Karpas-422 (cell line): ENCODE measurements at regions not wholly inside any gene's neighbourhood (a gene's known extent, or its start where the extent isn't known, plus 50 kb on each side); places are given as distances from the start of the nearest gene placed in this dataset.

ENCODE experiments used
- DNase-seq: peaks from one replicate; pipeline ENCODE4 v3.0.0-alpha.2; 2015
- H2AFZ ChIP-seq: fragments of 200-600 bp; sonication (generic); 2 replicates; pipeline ENCODE4 v1.6.1; 2014; ENCODE audit warnings: antibody characterized with exemption, low read length, mixed read lengths
- H3K27ac ChIP-seq: fragments of 200-600 bp; sonication (generic); 2 replicates; pipeline ENCODE4 v1.5.1; 2014; ENCODE audit warnings: mild to moderate bottlenecking, low read length, moderate library complexity
- H3K27me3 ChIP-seq: fragments of 200-600 bp; sonication (generic); 2 replicates; pipeline ENCODE4 v1.6.1; 2014; ENCODE audit warnings: low read length, mixed read lengths
- H3K36me3 ChIP-seq: fragments of 200-600 bp; sonication (generic); 2 replicates; pipeline ENCODE4 v1.6.1; 2014; ENCODE audit warnings: low read length, mixed read lengths; ENCODE audit not compliant: insufficient read depth
- H3K4me1 ChIP-seq: fragments of 200-600 bp; sonication (generic); 2 replicates; pipeline ENCODE4 v1.6.1; 2014; ENCODE audit warnings: mild to moderate bottlenecking, low read length, mixed read lengths
- H3K4me2 ChIP-seq: fragments of 200-600 bp; sonication (generic); 2 replicates; pipeline ENCODE4 v1.6.1; 2014; ENCODE audit warnings: low read length, low read depth, mild to moderate bottlenecking; ENCODE audit not compliant: poor library complexity, severe bottlenecking
- H3K4me3 ChIP-seq: fragments of 200-600 bp; sonication (generic); 2 replicates; pipeline ENCODE4 v1.5.1; 2014; ENCODE audit warnings: mild to moderate bottlenecking, antibody characterized with exemption, low read length, mixed read lengths
- H3K79me2 ChIP-seq: fragments of 200-600 bp; sonication (generic); 2 replicates; pipeline ENCODE4 v1.6.1; 2014; ENCODE audit warnings: mild to moderate bottlenecking, low read length, mixed read lengths
- H3K9ac ChIP-seq: fragments of 200-600 bp; sonication (generic); 2 replicates; pipeline ENCODE4 v1.6.0; 2014; ENCODE audit warnings: low read length
- H3K9me2 ChIP-seq: fragments of 200-600 bp; sonication (generic), shearing (Covaris generic); replicated peaks from 2 replicates; pipeline ENCODE4 v1.6.0; 2014; ENCODE audit warnings: mild to moderate bottlenecking, low read length, moderate library complexity; ENCODE audit not compliant: insufficient read depth
- H3K9me3 ChIP-seq: fragments of 300-700, 200-600 bp; sonication (generic); 2 replicates; pipeline ENCODE4 v1.6.1; 2014; ENCODE audit warnings: low read length, mixed read lengths
- H4K20me1 ChIP-seq: fragments of 200-600 bp; sonication (generic); 2 replicates; pipeline ENCODE4 v1.6.1; 2014; ENCODE audit warnings: mild to moderate bottlenecking, antibody characterized with exemption, low read length, low read depth; ENCODE audit not compliant: insufficient read depth

DNA sequence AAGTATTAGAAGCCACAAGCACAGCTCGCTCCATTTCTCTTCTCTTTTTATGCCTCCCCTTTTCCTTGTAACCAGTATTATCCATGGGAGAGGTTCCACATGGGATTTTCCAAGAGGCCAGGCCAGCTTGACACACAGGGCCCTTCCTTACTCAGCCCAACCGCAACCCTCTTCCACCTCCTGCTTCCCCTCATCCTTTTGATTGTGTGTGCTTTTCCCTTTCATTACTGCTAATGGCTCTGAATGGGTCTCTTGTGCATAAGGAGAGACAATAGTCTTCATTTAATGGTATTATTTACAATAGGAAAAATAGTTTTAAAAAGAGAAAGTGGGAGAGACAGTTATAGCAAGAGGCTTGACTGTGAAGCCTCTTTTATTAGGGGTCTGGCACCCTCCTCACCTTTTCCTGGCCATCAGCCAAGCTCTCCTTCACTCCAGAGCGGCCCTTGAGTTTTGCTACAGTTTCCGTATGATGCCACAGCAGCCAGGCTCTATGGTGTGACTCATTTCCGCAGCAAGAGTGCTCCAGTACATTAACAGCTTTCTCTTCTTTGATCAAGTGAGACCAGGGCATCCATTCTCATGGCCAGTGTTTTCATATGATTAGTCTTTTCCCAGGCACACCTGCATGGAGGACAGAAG is 579.5 kb downstream of the TFAP2B start:
- no peaks in the 10 kb centered on the region for H4K20me1 ChIP-seq
- H3K9ac ChIP-seq = no peak overlapping the region
- no peaks in the 10 kb centered on the region for H3K27me3 ChIP-seq
- no peak overlapping the region for H2AFZ ChIP-seq
- no peaks in the 10 kb centered on the region for H3K79me2 ChIP-seq
- no peak overlapping the region for H3K4me3 ChIP-seq
- H3K4me1 ChIP-seq = no peaks in the 10 kb centered on the region
- no peak overlapping the region for H3K27ac ChIP-seq
- no peak overlapping the region for H3K4me2 ChIP-seq
- no peaks in the 10 kb centered on the region for H3K9me2 ChIP-seq
- no peaks in the 10 kb centered on the region for H3K9me3 ChIP-seq
- DNase-seq = no peak
- no peaks in the 10 kb centered on the region for H3K36me3 ChIP-seq

DNA sequence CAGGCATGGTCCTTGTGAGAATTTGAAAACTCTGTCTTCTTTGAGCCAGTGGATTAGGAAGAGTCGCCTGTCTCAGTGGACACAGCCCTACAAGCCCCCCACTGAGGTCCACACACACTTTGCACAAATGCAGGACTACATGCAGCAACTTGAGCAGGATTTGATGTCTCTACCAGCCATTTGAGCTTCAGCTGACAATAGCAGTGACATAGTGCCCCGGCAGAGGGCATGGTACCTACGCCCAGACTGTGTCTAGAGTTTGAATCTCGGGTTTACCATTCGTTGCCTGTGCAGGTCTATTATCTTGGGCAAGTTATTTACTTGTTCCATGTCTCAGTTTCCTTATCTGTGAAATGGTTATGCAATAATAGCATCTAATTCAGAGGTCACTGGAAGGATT is 580.1 kb downstream of the TFAP2B start:
- H3K27ac ChIP-seq = no peak overlapping the region
- H3K4me3 ChIP-seq = no peak overlapping the region

DNA sequence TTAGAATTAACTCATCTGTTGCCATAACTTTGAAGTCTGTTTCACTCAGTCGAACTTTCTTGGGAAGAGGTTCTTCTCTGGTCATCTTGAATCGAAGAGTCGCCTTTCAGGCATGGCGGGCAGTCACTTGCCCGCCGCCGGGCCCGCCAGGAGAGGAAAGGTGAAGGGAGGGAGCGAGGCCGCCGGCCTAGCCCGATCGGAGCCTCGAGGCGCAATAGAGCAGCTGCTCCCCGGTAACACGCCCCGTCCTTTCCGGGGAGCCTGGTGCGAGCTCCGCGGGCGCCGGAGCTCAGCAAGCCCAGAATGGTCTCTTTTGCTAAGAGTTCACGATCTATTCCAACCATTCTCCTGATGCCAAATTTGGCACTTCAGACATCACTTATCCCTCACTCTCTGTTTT is 591.8 kb downstream of the TFAP2B start:
- H3K9me2 ChIP-seq = no peaks in the 10 kb centered on the region
- H2AFZ ChIP-seq = no peak overlapping the region
- no peak overlapping the region for H3K4me3 ChIP-seq
- no peak overlapping the region for H3K4me2 ChIP-seq
- H4K20me1 ChIP-seq = no peaks in the 10 kb centered on the region
- no peaks in the 10 kb centered on the region for H3K4me1 ChIP-seq
- no peak overlapping the region for H3K9ac ChIP-seq
- H3K9me3 ChIP-seq = no peaks in the 10 kb centered on the region
- no peak overlapping the region for H3K27ac ChIP-seq
- no peaks in the 10 kb centered on the region for H3K79me2 ChIP-seq
- no peaks in the 10 kb centered on the region for H3K27me3 ChIP-seq
- no peaks in the 10 kb centered on the region for H3K36me3 ChIP-seq
- DNase-seq = no peak

More for the DNA sequence above, 580.1 kb downstream of the TFAP2B start:
- no peaks in the 10 kb centered on the region for H3K9me3 ChIP-seq
- H3K36me3 ChIP-seq = no peaks in the 10 kb centered on the region
- DNase-seq = peak; percentile 67
- H3K4me2 ChIP-seq = no peak overlapping the region
- no peaks in the 10 kb centered on the region for H3K79me2 ChIP-seq
- H3K9me2 ChIP-seq = no peaks in the 10 kb centered on the region
- H3K9ac ChIP-seq = no peak overlapping the region
- H3K27me3 ChIP-seq = no peaks in the 10 kb centered on the region
- no peaks in the 10 kb centered on the region for H4K20me1 ChIP-seq
- H2AFZ ChIP-seq = no peak overlapping the region
- no peaks in the 10 kb centered on the region for H3K4me1 ChIP-seq

DNA sequence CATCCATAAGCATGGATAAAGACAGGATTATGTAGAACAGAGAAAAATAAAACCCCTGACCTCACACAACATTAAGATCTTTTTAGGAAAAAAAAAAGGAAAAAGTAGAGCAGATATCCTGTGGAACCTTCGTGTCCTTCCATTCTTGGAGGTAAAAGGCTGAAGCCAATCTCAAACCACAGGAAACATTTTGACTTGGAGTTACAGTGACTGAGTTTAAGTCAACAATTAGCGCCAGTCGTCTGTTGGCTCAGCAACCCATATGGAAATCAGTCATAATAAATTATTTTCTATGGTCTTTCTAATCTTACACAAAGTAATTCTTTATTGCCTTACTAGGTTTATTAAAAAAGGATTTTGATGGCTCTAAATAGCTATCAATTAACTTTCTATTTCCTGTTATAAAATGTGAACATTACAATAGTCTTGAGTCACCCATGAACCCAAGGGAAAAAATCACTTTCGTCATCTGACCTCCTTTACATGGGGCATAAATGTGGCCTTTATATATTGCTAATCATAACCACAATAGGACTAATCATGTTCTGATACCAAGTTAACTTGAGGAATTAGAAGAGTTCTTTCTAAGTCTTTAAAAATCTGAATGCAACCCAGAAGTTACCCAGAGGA is 592.9 kb downstream of the TFAP2B start:
- no peak overlapping the region for H2AFZ ChIP-seq
- no peak overlapping the region for H3K27ac ChIP-seq
- H4K20me1 ChIP-seq = no peaks in the 10 kb centered on the region
- H3K9me3 ChIP-seq = no peaks in the 10 kb centered on the region
- H3K4me1 ChIP-seq = no peaks in the 10 kb centered on the region
- H3K27me3 ChIP-seq = no peaks in the 10 kb centered on the region
- no peak for DNase-seq
- H3K36me3 ChIP-seq = no peaks in the 10 kb centered on the region
- no peaks in the 10 kb centered on the region for H3K79me2 ChIP-seq
- no peak overlapping the region for H3K4me2 ChIP-seq
- H3K9ac ChIP-seq = no peak overlapping the region
- no peaks in the 10 kb centered on the region for H3K9me2 ChIP-seq
- H3K4me3 ChIP-seq = no peak overlapping the region

DNA sequence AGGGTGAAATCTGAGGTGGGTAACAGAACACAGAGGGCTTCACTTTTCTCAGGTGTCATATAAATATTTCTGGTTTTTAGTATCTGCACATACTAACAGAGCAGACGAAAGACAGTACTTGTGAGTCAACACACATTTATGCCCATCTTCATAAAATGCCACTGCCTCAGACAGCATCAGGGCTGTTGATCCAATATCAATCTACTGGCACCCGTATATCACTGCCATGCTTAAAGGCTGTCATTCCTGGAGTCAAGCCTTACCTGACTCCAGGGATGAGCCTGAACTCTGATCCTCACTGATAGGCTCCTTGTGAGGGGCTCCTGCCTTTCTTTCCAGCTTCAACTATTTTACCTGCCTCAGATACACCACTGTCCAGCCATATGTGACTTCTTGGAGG is 595.7 kb downstream of the TFAP2B start:
- Histone ChIP-seq H3K4me2 (no peak overlapping the region), H3K36me3 (no peaks in the 10 kb centered on the region), H3K79me2 (no peaks in the 10 kb centered on the region), H3K4me3 (no peak overlapping the region), H3K9me2 (no peaks in the 10 kb centered on the region), H3K9me3 (no peaks in the 10 kb centered on the region), H3K27ac (no peak overlapping the region), H4K20me1 (no peaks in the 10 kb centered on the region), H2AFZ (no peak overlapping the region), H3K9ac (no peak overlapping the region), H3K4me1 (no peaks in the 10 kb centered on the region), H3K27me3 (no peaks in the 10 kb centered on the region)
- no peak for DNase-seq

DNA sequence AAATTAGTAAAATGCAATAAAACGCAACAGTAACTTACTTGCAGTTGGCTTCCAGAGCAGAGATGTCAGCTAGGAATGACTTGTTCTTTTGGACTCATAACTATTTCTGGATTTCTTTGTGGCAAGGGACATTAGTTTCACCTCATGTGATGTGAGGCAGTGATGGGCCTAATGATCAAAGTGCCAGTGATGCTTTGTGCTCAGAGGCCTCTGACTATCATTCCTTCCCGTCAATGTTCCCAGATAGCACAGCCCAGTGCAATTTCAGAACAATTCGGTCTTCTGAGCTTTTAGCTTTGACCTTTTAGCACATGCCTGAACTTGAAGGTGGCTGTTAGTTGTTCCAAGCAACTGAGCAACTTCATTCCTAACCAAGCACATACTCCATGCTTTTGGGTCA is 596.8 kb downstream of the TFAP2B start:
- Histone ChIP-seq H3K79me2 (no peaks in the 10 kb centered on the region), H3K9me2 (no peaks in the 10 kb centered on the region), H3K27ac (no peak overlapping the region), H3K36me3 (no peaks in the 10 kb centered on the region), H3K27me3 (no peaks in the 10 kb centered on the region), H3K4me2 (no peak overlapping the region), H3K9me3 (no peaks in the 10 kb centered on the region), H3K4me1 (no peaks in the 10 kb centered on the region), H3K9ac (no peak overlapping the region), H2AFZ (no peak overlapping the region), H3K4me3 (no peak overlapping the region), H4K20me1 (no peaks in the 10 kb centered on the region)
- no peak for DNase-seq

DNA sequence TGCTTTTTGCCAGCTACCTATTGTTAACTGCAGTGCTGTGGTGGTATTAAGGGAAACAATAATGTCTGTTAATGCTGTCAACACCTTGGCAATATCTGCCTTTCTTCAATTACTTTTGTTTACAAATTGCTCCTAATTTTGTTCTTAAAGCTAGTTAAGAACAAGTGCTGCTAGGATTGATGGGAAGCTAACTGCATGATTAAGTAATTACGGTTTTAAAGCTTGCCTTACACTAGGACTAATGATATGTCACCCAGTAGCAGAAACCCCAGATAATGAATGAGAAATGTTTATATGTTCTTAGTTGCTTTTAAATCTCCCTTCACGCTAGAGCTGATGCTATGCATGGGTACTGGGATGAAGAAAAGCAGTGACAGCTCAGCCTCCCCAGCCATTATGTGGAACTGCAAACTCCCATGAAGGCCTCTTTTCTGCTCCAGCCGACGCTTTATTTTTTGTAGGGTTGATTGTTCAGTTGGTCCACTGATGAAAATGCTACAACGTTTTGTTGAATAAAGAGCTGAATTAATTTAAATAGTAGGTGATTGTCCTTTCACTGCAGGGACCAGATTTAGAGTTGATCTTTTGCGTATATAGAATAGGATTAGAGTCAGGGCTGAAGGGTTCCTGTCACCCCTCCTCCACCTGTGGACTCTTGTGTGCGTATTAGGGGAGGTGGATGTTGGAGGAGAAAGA is 610.5 kb downstream of the TFAP2B start:
- Histone ChIP-seq H3K4me3 (no peak overlapping the region), H3K27ac (no peak overlapping the region), H3K36me3 (no peaks in the 10 kb centered on the region), H3K4me1 (no peaks in the 10 kb centered on the region), H2AFZ (no peak overlapping the region), H3K9ac (no peak overlapping the region), H3K4me2 (no peak overlapping the region), H3K79me2 (no peaks in the 10 kb centered on the region), H3K9me2 (no peaks in the 10 kb centered on the region; the same call in 1 of the 2 replicates), H3K9me3 (peaks cover 5% of the 10 kb centered on the region; the same call in 1 of the 2 replicates), H3K27me3 (no peaks in the 10 kb centered on the region), H4K20me1 (no peaks in the 10 kb centered on the region)
- no peak for DNase-seq

DNA sequence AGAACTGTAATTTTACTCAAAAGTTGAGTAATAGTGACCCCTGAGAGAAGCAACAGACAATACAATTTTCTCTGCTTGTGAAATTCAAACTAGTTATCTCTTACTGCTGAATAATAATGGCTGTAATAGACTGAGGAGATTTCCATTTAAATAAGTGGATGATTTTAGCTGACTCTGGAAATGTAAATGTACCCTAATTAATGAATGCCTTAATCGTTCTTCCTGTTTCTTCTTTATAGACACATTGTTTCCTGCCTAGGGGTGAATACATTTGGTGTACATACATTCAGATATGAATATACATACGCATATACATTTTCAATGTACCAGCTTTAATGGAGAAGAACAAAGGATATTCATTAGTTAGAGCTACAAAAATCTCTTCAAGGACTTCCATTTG is 611.9 kb downstream of the TFAP2B start:
- Histone ChIP-seq H3K9me2 (no peaks in the 10 kb centered on the region; the same call in 1 of the 2 replicates), H3K9me3 (peaks cover 5% of the 10 kb centered on the region; the same call in 1 of the 2 replicates), H4K20me1 (no peaks in the 10 kb centered on the region), H3K9ac (no peak overlapping the region), H3K79me2 (no peaks in the 10 kb centered on the region), H3K4me1 (no peaks in the 10 kb centered on the region), H3K4me2 (no peak overlapping the region), H3K27ac (no peak overlapping the region), H3K4me3 (no peak overlapping the region), H3K36me3 (no peaks in the 10 kb centered on the region), H2AFZ (no peak overlapping the region), H3K27me3 (no peaks in the 10 kb centered on the region)
- DNase-seq = no peak
